SU-DHL-6 (cell line): ENCODE measurements at regions not wholly inside any gene's neighbourhood (a gene's known extent, or its start where the extent isn't known, plus 50 kb on each side); places are given as distances from the start of the nearest gene placed in this dataset.

Experiments used
- H2AFZ ChIP-seq: fragments of 200-600 bp; sonication (generic); 2 replicates; pipeline ENCODE4 v1.6.1; 2014; ENCODE audit warnings: low read depth, mild to moderate bottlenecking, moderate library complexity, mixed read lengths, antibody characterized with exemption, low read length; ENCODE audit not compliant: severe bottlenecking
- H3F3A ChIP-seq: fragments of 200-600 bp; shearing (Covaris generic); 2 replicates; pipeline ENCODE4 v1.6.0; 2016; ENCODE audit warnings: antibody characterized with exemption, mild to moderate bottlenecking; ENCODE audit not compliant: insufficient read depth
- H3K27ac ChIP-seq: fragments of 200-600 bp; sonication (generic); 2 replicates; pipeline ENCODE4 v1.5.1; 2016; ENCODE audit warnings: low read depth, mild to moderate bottlenecking, low read length, moderate library complexity, mixed read lengths
- H3K27me3 ChIP-seq: fragments of 200-600 bp; sonication (generic), shearing (Covaris generic); 2 replicates; pipeline ENCODE4 v1.6.0; 2014; ENCODE audit warnings: mild to moderate bottlenecking, low read length
- H3K36me3 ChIP-seq: fragments of 200-600 bp; sonication (generic); 2 replicates; pipeline ENCODE4 v1.6.1; 2014; ENCODE audit warnings: mild to moderate bottlenecking, low read length, mixed read lengths
- H3K4me2 ChIP-seq: fragments of 300-600, 200-600 bp; shearing (Covaris generic), sonication (generic); 2 replicates; pipeline ENCODE4 v1.6.0; 2014; ENCODE audit warnings: low read length, low read depth, mild to moderate bottlenecking; ENCODE audit not compliant: poor library complexity, severe bottlenecking
- H3K4me3 ChIP-seq: fragments of 200-600 bp; sonication (generic); 2 replicates; pipeline ENCODE4 v1.5.1; 2014; ENCODE audit warnings: antibody characterized with exemption, low read length, mild to moderate bottlenecking, mixed read lengths; ENCODE audit not compliant: insufficient read depth, poor library complexity, severe bottlenecking
- H3K79me2 ChIP-seq: fragments of 200-600 bp; sonication (generic); 2 replicates; pipeline ENCODE4 v1.6.1; 2014; ENCODE audit warnings: mild to moderate bottlenecking, low read length, moderate library complexity; ENCODE audit not compliant: insufficient read depth
- H3K9ac ChIP-seq: fragments of 200-600 bp; sonication (generic); 2 replicates; pipeline ENCODE4 v1.7.0; 2014; ENCODE audit warnings: mild to moderate bottlenecking, low read length
- H3K9me2 ChIP-seq: fragments of 200-600 bp; sonication (generic); replicated peaks from 2 replicates; pipeline ENCODE4 v1.6.1; 2014; ENCODE audit warnings: low read length; ENCODE audit not compliant: insufficient read depth
- H3K9me3 ChIP-seq: fragments of 200-600 bp; sonication (generic); 2 replicates; pipeline ENCODE4 v1.6.1; 2014; ENCODE audit warnings: low read length, mixed read lengths; ENCODE audit not compliant: insufficient read depth
- H4K20me1 ChIP-seq: fragments of 200-600 bp; sonication (generic); 2 replicates; pipeline ENCODE4 v1.6.1; 2014; ENCODE audit warnings: low read depth, mild to moderate bottlenecking, antibody characterized with exemption, low read length, moderate library complexity, mixed read lengths
- EZH2phosphoT487 ChIP-seq: fragments of 200-600 bp; sonication (generic), shearing (Covaris generic); conservative IDR thresholded peaks from 2 replicates; pipeline ENCODE4 v1.6.1; 2018; ENCODE audit warnings: mild to moderate bottlenecking, antibody characterized with exemption, low read length, moderate library complexity, mixed read lengths
- TF ChIP-seq, protein P1 (sequence below): fragments of 200-600 bp; sonication (generic); IDR thresholded peaks from one replicate; pipeline ENCODE4 v1.5.1; 2017; ENCODE audit warnings: antibody characterized with exemption, mild to moderate bottlenecking, low read length, moderate library complexity; ENCODE audit not compliant: insufficient read depth, poor library complexity, severe bottlenecking

DNA sequence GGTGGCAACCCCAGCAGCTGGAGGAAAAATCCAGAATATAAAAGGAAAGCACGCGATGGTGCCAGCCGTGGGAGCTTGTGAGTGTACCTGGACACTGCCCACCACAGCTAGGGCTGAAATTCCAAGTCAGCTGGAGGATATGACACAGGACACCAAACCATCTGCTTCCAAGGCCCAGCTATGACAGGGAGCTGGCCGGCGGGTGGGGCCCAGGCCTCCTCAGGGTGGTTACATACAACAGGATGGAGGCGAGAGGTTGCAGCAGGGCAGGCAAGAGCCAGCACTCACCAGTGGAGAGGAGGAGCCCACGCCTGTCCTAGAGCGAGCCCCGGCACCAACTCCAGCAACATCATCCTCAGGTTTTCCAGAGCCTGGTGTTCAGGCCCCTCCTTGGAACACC is 163.2 kb upstream of the RPL38 start:
- Histone ChIP-seq H3K9me2 (no peaks in the 10 kb centered on the region), H3K4me3 (no peak overlapping the region), H3K4me2 (no peak overlapping the region), H3K79me2 (no peaks in the 10 kb centered on the region), H3K36me3 (no peaks in the 10 kb centered on the region), H3K9ac (no peak overlapping the region), H3K27me3 (no peaks in the 10 kb centered on the region), H3F3A (no peaks in the 10 kb centered on the region), H2AFZ (no peak overlapping the region), H3K9me3 (no peaks in the 10 kb centered on the region), H3K27ac (no peak overlapping the region), H4K20me1 (no peaks in the 10 kb centered on the region)
- TF ChIP-seq, protein P1, sequence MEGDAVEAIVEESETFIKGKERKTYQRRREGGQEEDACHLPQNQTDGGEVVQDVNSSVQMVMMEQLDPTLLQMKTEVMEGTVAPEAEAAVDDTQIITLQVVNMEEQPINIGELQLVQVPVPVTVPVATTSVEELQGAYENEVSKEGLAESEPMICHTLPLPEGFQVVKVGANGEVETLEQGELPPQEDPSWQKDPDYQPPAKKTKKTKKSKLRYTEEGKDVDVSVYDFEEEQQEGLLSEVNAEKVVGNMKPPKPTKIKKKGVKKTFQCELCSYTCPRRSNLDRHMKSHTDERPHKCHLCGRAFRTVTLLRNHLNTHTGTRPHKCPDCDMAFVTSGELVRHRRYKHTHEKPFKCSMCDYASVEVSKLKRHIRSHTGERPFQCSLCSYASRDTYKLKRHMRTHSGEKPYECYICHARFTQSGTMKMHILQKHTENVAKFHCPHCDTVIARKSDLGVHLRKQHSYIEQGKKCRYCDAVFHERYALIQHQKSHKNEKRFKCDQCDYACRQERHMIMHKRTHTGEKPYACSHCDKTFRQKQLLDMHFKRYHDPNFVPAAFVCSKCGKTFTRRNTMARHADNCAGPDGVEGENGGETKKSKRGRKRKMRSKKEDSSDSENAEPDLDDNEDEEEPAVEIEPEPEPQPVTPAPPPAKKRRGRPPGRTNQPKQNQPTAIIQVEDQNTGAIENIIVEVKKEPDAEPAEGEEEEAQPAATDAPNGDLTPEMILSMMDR, result no peak
- no peak for TF ChIP-seq EZH2phosphoT487

DNA sequence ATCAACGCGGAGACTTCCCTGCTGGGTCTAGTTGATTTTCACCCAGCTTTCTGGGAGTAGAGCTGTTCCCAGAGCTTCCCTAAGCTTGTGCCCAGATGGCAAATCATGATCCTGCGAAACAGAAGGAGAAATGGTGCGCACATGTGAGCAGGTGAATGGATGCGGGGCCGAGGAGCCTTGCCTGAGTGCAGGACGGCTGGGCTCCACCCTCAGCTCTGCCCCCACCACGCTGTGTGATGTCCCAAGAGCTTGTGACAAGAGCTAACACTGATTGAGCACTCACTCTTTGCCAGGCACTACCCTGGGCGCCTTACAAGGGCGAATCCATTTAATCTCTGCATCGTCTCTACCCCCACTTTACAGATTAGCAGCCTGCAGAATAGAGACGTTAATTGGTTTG is 162.7 kb upstream of the RPL38 start:
- no peaks in the 10 kb centered on the region for H3K27me3 ChIP-seq
- H3F3A ChIP-seq, result no peaks in the 10 kb centered on the region
- H3K36me3 ChIP-seq, result no peaks in the 10 kb centered on the region
- H3K27ac ChIP-seq, result no peak overlapping the region
- H4K20me1 ChIP-seq, result no peaks in the 10 kb centered on the region
- H3K9ac ChIP-seq, result no peak overlapping the region
- TF ChIP-seq, protein P1, result no peak
- TF ChIP-seq EZH2phosphoT487, result no peak
- no peaks in the 10 kb centered on the region for H3K9me2 ChIP-seq
- H3K4me3 ChIP-seq, result no peak overlapping the region
- no peaks in the 10 kb centered on the region for H3K9me3 ChIP-seq
- H2AFZ ChIP-seq, result no peak overlapping the region
- H3K79me2 ChIP-seq, result no peaks in the 10 kb centered on the region
- no peak overlapping the region for H3K4me2 ChIP-seq

DNA sequence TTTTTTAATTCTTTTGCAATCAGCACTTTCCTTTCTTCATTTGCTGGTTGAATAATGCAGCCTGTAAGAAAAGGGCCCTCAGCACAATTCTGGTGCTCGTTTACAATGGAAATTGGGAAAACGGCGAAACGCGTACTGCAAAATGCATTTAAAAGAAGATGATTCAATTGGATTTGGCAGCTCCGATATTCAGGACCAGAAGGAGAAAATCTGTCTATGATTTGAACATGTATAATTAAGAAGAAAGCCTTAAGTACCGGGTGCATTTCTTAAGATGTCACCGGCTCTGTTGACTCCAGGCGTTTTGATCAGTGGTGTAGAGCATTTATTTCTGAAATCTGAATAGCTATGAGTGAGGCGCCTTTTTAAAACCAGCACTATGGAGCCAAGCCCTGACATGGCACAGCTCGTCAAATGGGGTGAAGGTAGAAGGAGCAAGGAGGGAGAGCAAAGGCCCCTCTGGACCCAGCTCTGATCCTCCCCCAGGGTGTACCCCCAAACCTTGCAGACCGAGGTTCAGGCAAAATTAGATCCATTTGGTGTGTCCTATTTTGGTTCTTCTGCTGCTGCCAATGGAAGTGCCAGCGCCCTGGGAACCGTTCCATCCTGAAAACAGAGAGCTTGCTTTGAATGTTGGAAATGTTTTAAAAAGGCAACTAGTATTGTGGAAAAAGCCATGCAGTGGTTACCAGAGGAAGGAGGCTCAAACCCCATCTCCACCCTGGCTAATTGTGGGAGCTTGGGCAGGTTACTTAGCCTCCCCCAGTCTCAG is 161.4 kb upstream of the RPL38 start:
- Histone ChIP-seq H2AFZ (no peak overlapping the region), H3K4me2 (no peak overlapping the region), H3F3A (no peaks in the 10 kb centered on the region), H3K79me2 (no peaks in the 10 kb centered on the region), H3K27me3 (no peaks in the 10 kb centered on the region), H3K9me3 (no peaks in the 10 kb centered on the region), H3K4me3 (no peak overlapping the region), H3K9me2 (no peaks in the 10 kb centered on the region), H3K27ac (no peak overlapping the region), H3K9ac (no peak overlapping the region), H4K20me1 (no peaks in the 10 kb centered on the region), H3K36me3 (no peaks in the 10 kb centered on the region)
- TF ChIP-seq, protein P1, result no peak
- TF ChIP-seq EZH2phosphoT487, result no peak
